GM23248 (cell line): ENCODE measurements at regions not wholly inside any gene's neighbourhood (a gene's known extent, or its start where the extent isn't known, plus 50 kb on each side); places are given as distances from the start of the nearest gene placed in this dataset.

Source experiments
- EZH2 ChIP-seq: fragments of 200-600 bp; sonication (generic); IDR thresholded peaks from 2 replicates; pipeline ENCODE4 v1.6.1; 2018; ENCODE audit warnings: antibody characterized with exemption, mild to moderate bottlenecking; ENCODE audit not compliant: insufficient read depth, poor library complexity, severe bottlenecking
- EZH2phosphoT487 ChIP-seq: fragments of 200-600 bp; sonication (generic); IDR thresholded peaks from 2 replicates; pipeline ENCODE4 v1.6.1; 2018; ENCODE audit warnings: antibody characterized with exemption, moderate library complexity, mild to moderate bottlenecking, low read depth; ENCODE audit not compliant: insufficient read depth

- no peak for TF ChIP-seq EZH2
- no peak for TF ChIP-seq EZH2phosphoT487
These were observed 1095.2 kb upstream of the EDIL3 start for GRCh38 chr5:85479849-85480248.
